Sigmoid colon (tissue), 4 donors: ENCODE measurements at regions not wholly inside any gene's neighbourhood (a gene's known extent, or its start where the extent isn't known, plus 50 kb on each side); places are given as distances from the start of the nearest gene placed in this dataset.

Source experiments
- CTCF ChIP-seq, 4 experiments: fragments of 450-650 bp in 3 of 4; fragments of 200-600 bp in 1 of 4; IDR thresholded peaks; one replicate each; pipeline ENCODE4 v1.5.1; 2016 to 2019; ENCODE audit warnings: antibody characterized with exemption in 4 of 4, mild to moderate bottlenecking in 3 of 4, moderate library complexity in 2 of 4
- EP300 ChIP-seq, 4 donors: sonication (generic); formaldehyde crosslinking; IDR thresholded peaks; one replicate each; pipeline ENCODE4 v1.6.1; 2017; ENCODE audit warnings: antibody characterized with exemption in 4 of 4
- POLR2A ChIP-seq, 2 donors: fragments of 450-650 bp; IDR thresholded peaks; one replicate each; pipeline ENCODE4 v1.6.1; 2016; ENCODE audit warnings: antibody characterized with exemption in 2 of 2, mild to moderate bottlenecking in 2 of 2, moderate library complexity in 2 of 2
- POLR2AphosphoS5 ChIP-seq, 4 donors: sonication (generic); formaldehyde crosslinking; IDR thresholded peaks; one replicate each; pipeline ENCODE4 v1.6.1; 2017; ENCODE audit warnings: antibody characterized with exemption in 4 of 4

GRCh38 chr5:152097128-152097527 lies 172.5 kb upstream of the GLRA1 start:
- no peak for TF ChIP-seq CTCF (IDR thresholded peaks at IDR 0.05)
- TF ChIP-seq POLR2A (IDR thresholded peaks at IDR 0.05): no peak
- no peak for TF ChIP-seq POLR2AphosphoS5 (IDR thresholded peaks at IDR 0.05)
- no peak for TF ChIP-seq EP300 (IDR thresholded peaks at IDR 0.05)
